HEK293T (cell line): ENCODE measurements at regions not wholly inside any gene's neighbourhood (a gene's known extent, or its start where the extent isn't known, plus 50 kb on each side); places are given as distances from the start of the nearest gene placed in this dataset.

Source experiments
- CTCF ChIA-PET: fragments of 350-600 bp; formaldehyde crosslinking; extraction: SDS; loops from one replicate; lab custom pipeline; 2021; ENCODE audit warnings: antibody characterized with exemption, inconsistent platforms; lab: Yijun Ruan, JAX
- POLR2A ChIA-PET: fragments of 350-600 bp; formaldehyde crosslinking; extraction: SDS; loops from one replicate; lab custom pipeline; 2020; ENCODE audit warnings: antibody characterized with exemption, inconsistent platforms; lab: Yijun Ruan, JAX
- DNase-seq: peaks from one replicate; pipeline ENCODE4 v3.0.0; 2012; ENCODE audit warnings: mixed read lengths; ENCODE audit errors: extremely low spot score
- ARNT ChIP-seq: fragments of 450-650 bp; IDR thresholded peaks from 2 replicates; pipeline ENCODE4 v1.6.1; 2017; ENCODE audit warnings: mild to moderate bottlenecking
- BHLHE40 ChIP-seq: fragments of 450-650 bp; IDR thresholded peaks from 2 replicates; pipeline ENCODE4 v1.6.1; 2016; ENCODE audit warnings: mild to moderate bottlenecking, moderate library complexity, borderline replicate concordance
- CTBP1 ChIP-seq: fragments of 450-650 bp; IDR thresholded peaks from 2 replicates; pipeline ENCODE4 v1.6.1; 2016; ENCODE audit warnings: borderline replicate concordance
- ELF4 ChIP-seq: fragments of 450-650 bp; IDR thresholded peaks from 2 replicates; pipeline ENCODE4 v1.6.1; 2017; ENCODE audit warnings: antibody characterized with exemption
- FOXA1 ChIP-seq: fragments of 450-650 bp; IDR thresholded peaks from 2 replicates; pipeline ENCODE4 v1.6.1; 2016; ENCODE audit warnings: mild to moderate bottlenecking
- FOXK2 ChIP-seq: fragments of 450-650 bp; IDR thresholded peaks from 2 replicates; pipeline ENCODE4 v1.6.1; 2016; ENCODE audit warnings: mild to moderate bottlenecking
- FOXM1 ChIP-seq: fragments of 450-650 bp; IDR thresholded peaks from 2 replicates; pipeline ENCODE4 v1.6.1; 2017; ENCODE audit warnings: mild to moderate bottlenecking, borderline replicate concordance
- HDGF ChIP-seq: fragments of 450-650 bp; IDR thresholded peaks from 2 replicates; pipeline ENCODE4 v1.6.1; 2017; ENCODE audit warnings: antibody characterized with exemption, borderline replicate concordance
- L3MBTL2 ChIP-seq: fragments of 450-650 bp; conservative IDR thresholded peaks from 2 replicates; pipeline ENCODE4 v1.6.1; 2016; ENCODE audit warnings: mild to moderate bottlenecking
- LEF1 ChIP-seq: fragments of 450-650 bp; IDR thresholded peaks from 2 replicates; pipeline ENCODE4 v1.6.1; 2017; ENCODE audit warnings: mild to moderate bottlenecking, borderline replicate concordance
- NFRKB ChIP-seq: fragments of 450-650 bp; IDR thresholded peaks from 2 replicates; pipeline ENCODE4 v1.6.1; 2016; ENCODE audit warnings: mild to moderate bottlenecking, moderate library complexity
- SP1 ChIP-seq: fragments of 450-650 bp; IDR thresholded peaks from 2 replicates; pipeline ENCODE4 v1.6.1; 2017
- SUZ12 ChIP-seq: fragments of 450-650 bp; IDR thresholded peaks from 2 replicates; pipeline ENCODE4 v1.6.1; 2016; ENCODE audit warnings: mild to moderate bottlenecking
- TARDBP ChIP-seq: fragments of 450-650 bp; IDR thresholded peaks from 2 replicates; pipeline ENCODE4 v1.6.1; 2016
- ZNF384 ChIP-seq: fragments of 450-650 bp; IDR thresholded peaks from 2 replicates; pipeline ENCODE4 v1.6.1; 2016
- TF ChIP-seq, protein P1 (sequence below): fragments of 450-650 bp; IDR thresholded peaks from 2 replicates; pipeline ENCODE4 v1.6.1; 2016

DNA sequence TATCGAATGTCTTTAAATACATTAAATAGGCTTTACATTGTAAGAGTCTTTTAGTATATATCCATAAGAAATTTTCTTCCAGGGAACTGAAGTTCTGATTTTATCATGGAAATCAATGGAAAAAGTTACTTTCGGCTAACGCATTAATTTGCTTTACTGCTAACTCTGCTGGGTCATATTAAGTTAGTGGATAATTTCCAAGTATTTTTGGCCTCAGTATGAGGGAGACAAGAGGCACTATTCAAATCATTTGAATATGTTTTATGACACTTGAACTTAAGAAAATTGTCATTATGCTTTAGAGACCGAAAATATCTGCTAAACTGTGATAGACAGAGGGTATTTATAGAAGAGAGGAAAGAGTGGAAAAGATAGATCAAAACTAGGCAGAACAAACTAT lies 237.5 kb downstream of the PCDH7 start:
- DNase-seq: no peak
- no peak for TF ChIP-seq NFRKB
- no peak for TF ChIP-seq CTBP1
- TF ChIP-seq ZNF384: no peak
- no peak for TF ChIP-seq SUZ12
- no peak for TF ChIP-seq ELF4
- TF ChIP-seq TARDBP: no peak
- TF ChIP-seq FOXA1: no peak
- TF ChIP-seq, protein P1, sequence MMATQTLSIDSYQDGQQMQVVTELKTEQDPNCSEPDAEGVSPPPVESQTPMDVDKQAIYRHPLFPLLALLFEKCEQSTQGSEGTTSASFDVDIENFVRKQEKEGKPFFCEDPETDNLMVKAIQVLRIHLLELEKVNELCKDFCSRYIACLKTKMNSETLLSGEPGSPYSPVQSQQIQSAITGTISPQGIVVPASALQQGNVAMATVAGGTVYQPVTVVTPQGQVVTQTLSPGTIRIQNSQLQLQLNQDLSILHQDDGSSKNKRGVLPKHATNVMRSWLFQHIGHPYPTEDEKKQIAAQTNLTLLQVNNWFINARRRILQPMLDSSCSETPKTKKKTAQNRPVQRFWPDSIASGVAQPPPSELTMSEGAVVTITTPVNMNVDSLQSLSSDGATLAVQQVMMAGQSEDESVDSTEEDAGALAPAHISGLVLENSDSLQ: no peak
- no peak for TF ChIP-seq FOXM1
- TF ChIP-seq ARNT: no peak
- no peak for TF ChIP-seq FOXK2
- TF ChIP-seq BHLHE40: no peak
- no peak for TF ChIP-seq HDGF
- TF ChIP-seq SP1: no peak
- no peak for TF ChIP-seq LEF1
- ChIA-PET POLR2A (no interaction called here), CTCF (no interaction called here)

DNA sequence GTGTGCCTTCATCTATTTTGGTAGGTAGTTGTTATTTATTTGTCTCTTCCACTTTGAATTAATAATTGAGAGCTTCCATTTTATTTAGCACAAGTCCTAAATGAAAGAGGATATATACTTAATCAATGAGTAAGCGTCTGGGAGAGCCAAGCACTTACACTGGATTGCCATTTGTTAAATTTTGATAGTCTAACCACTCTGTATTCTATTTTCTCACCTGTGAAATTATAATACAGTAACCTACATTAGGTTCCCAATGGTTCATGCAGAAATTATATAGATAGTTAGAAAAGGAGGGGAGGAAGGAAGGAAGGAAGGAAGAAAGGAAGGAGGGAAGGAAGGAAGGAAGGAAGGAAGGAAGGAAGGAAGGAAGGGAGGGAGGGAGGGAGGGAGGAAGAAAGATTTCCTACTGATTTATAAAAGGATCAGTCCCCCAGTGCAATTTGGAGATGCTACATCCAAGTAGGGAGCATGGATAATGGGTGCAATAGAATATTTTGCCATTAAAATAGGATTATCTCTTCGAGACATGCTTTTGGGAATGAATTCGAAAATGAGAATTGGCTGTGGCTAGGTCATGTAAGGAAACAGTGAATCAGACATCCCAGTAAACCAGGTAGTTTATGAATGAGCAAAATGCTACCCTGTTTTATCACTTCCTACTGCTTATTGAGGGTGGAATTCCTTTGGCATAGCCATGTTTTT lies 239.8 kb downstream of the PCDH7 start:
- no peak for TF ChIP-seq ARNT
- TF ChIP-seq FOXM1: no peak
- TF ChIP-seq, protein P1: no peak
- no peak for TF ChIP-seq BHLHE40
- no peak for TF ChIP-seq FOXK2
- TF ChIP-seq LEF1: no peak
- TF ChIP-seq TARDBP: no peak
- no peak for TF ChIP-seq SUZ12
- no peak for TF ChIP-seq ZNF384
- no peak for TF ChIP-seq L3MBTL2
- no peak for TF ChIP-seq HDGF
- no peak for TF ChIP-seq FOXA1
- CTCF ChIA-PET: interaction anchor here (0.6 kb wide), 1 partner anchor 122 kb away, joined by 3 read pairs; no protein-coding TSS in a partner anchor
- POLR2A ChIA-PET: no interaction called here
- DNase-seq: no peak

DNA sequence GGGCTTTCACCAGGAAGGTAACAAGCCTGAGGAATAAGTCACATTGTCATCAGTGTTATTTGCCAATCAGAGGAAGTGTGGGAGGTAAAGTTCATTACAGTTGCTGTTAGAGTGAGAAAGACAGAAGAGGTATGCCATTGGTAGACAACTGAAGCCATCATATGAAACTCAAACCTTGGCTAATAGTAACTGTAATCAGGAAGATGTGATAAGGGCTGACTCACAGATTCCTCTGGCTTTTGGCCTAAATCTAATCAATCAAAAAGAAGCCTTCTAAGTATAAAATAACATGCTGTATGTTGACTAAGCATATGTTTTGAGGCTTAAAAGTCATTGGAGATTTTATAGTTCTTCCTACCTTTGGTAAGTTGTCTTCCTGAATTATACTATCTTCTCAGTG lies 242.8 kb downstream of the PCDH7 start:
- no peak for DNase-seq
- ChIA-PET POLR2A (no interaction called here), CTCF (no interaction called here)
- TF ChIP-seq LEF1 (no peak), CTBP1 (no peak), ARNT (no peak), TARDBP (no peak), SP1 (no peak), BHLHE40 (no peak), ZNF384 (no peak), SUZ12 (no peak), L3MBTL2 (no peak), FOXM1 (no peak), ELF4 (no peak), HDGF (no peak), NFRKB (no peak), FOXA1 (no peak)
- TF ChIP-seq, protein P1: no peak

DNA sequence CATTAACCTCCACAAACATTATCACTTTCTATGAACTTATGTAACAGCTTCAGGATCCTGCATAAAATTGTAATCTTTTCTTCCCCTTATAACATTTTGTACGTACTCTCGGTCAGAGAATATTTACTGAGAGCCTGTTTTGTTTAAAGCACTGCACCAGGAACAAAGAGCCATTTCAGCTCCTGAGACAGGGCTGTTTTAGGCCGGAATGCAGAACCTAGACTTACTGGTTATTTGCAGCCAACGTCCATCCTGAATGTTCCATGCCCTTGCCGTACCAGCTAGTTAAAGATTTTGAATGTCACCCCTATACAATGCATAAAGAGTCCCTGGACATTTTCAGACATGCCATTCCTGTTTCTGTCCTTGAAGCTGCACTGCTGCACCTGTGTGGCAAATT lies 248.8 kb downstream of the PCDH7 start:
- ChIA-PET POLR2A (no interaction called here), CTCF (no interaction called here)
- no peak for DNase-seq
- TF ChIP-seq BHLHE40: no peak
- TF ChIP-seq HDGF: no peak
- no peak for TF ChIP-seq L3MBTL2
- TF ChIP-seq LEF1: no peak

DNA sequence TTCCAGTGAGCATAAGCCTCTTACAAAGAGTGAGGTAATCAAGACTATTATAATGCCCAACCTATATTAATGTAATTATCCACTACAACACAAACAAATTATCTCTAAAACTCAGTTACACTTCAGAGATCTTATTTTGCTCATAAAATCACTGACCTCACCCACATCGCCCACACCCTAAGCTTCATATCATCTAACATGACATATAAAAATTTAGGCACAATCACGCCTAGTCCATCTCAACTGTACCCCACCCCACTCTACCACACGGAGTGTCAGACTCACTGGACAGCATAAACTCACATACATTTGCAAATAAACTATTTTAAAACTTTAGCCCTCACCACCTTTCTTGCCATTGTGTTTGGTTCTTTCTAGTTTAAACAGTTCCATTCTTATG lies 252.4 kb downstream of the PCDH7 start:
- TF ChIP-seq FOXM1 (no peak), LEF1 (no peak), ARNT (no peak), FOXA1 (no peak)
- CTCF ChIA-PET: interaction anchor here (0.6 kb wide), 1 partner anchor 149 kb away, joined by 4 read pairs; no protein-coding TSS in a partner anchor
- no peak for DNase-seq
- POLR2A ChIA-PET: no interaction called here

DNA sequence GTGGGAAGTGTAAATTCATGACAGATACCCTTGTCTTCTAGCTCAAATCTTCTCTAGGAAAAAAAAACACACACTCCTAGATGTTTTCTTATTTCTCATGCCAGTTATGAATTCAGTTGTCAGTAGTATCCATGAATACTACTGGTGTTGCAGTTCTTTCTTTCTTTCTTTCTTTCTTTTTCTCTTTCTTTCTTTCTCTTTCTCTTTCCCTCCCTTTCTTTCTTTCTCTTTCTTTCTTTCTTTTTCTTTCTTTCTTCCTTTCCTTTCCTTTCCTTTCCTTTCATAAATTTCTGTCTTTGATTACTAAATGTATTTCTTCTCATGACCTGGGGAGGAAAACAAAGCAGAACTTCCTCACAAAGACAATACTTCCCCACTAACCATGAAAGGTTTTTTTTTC lies 253.8 kb downstream of the PCDH7 start:
- no peak for DNase-seq
- TF ChIP-seq ARNT (no peak), TARDBP (no peak), ELF4 (no peak)
- ChIA-PET CTCF (no interaction called here), POLR2A (no interaction called here)
